ENCODE measurements at regions not wholly inside any gene's neighbourhood (a gene's known extent, or its start where the extent isn't known, plus 50 kb on each side); places are given as distances from the start of the nearest gene placed in this dataset.

DNA sequence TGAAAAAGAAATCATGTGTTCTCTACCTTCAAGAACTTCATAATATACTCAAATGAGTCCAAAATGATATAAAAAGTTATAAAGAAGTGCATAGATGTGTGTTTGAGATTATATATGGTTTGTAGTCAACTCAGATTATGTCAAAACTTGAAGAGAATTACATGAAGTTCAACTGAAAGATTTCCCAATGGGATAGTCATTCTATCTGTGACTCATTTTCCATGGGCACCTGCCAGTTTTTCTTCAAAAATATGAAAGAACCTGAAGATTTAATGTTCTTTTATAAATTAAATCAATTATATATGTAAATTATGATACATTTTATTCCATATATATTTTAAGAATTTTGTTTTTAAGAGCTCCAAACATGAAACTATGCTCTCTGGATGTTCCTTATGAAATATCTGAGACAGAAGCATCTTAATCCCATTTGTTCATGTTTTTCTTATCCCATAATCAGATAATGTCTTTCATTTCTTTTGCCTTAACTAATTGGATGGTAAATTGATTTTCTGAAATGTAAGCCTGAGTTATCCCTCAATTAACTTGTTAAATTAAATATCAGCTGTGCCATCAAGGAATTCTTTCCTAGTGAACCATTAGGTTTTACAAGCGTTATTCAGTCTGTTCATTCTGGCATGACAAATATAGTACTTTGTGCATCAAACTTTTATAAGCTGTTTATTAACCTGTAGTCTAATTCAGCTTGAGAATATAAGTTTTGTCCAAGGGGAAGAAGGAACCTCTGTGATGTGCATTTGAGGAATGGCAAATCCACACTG is 387.1 kb downstream of the IPMK start:
- DNase-seq (ENCODE audit: low read depth in 2 of 2), result no peak

DNA sequence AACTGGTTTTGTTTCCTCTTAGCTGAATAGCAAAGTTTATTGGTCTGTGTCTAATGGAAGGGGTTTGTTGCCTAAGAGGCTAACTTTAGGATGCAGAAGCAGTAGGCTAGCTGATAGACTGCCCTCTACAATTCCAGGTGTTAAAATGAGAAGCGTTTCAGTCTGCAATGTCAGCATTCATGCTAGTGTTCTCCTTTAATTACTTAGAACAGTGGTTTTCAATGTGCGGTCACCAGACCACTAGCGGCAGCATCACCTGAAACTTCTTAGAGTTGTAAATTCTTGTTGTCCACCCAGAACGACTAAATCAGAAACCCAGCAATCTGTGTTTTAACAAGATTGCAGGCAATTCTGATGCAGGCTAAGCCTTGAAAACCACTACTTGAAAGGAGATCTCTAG is 392.9 kb downstream of the IPMK start:
- no peak for DNase-seq (ENCODE audit: low read depth in 2 of 2)

DNA sequence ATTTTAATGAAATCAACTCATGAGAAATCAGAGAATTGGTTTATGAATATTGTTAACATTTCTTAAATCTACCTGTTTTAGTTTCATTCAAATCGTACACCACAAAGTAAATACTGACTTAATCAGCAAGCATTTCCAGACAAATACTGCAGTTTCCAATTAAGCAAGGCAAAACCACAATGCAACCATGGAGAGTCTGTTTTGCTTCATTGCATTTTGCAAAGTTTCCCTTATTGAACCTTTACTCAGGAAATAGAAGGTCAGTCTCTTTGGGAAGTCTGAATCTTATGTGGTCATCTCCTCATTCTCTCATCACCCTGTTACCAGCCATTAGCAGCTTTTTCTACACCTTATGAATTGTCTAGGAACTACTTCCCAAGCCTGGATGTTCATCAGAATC is 400.5 kb downstream of the IPMK start:
- no peak for DNase-seq (ENCODE audit: low read depth in 2 of 2)

DNA sequence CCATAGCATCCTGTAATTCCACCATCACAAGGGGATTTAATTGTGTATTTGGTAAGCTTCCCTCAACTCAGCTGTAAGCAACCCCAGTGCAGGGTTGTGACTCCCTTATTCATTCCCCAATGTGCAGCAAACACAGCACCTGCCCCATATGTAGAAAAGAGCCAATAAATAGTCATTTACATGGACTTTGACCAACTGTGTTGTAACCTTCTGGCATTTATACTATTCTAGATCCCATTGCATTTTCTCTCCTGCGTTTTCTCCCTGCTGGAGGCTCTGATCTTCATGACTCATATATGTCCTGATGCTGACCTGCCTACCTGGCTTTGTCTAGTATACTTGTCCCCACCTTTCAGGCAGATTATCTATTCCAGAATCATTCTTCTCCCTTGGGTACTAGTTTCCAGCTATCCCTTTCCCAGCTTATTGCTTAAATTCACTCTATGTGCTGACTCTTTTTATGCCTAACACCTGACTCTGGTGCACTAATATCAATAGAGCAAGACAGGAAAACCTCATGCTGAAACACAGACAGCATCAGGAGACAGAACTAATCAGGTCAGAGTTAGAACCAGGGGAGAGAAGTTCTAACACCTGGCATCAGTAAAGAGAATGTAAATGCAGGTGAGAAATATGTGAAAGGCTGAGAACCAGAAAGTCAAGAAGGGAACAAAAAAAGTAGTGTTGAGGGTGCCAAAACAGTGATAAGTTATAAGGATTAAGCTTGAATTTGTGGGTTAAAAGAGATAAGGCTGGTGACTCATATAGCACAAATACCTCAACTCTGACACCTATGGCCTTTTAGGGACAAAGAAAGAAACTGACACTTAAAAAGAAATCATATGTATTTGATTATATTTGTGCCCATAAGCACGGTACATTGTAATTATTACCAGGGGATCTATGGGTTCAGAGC is 402.7 kb downstream of the IPMK start:
- DNase-seq (ENCODE audit: low read depth in 2 of 2), result no peak

DNA sequence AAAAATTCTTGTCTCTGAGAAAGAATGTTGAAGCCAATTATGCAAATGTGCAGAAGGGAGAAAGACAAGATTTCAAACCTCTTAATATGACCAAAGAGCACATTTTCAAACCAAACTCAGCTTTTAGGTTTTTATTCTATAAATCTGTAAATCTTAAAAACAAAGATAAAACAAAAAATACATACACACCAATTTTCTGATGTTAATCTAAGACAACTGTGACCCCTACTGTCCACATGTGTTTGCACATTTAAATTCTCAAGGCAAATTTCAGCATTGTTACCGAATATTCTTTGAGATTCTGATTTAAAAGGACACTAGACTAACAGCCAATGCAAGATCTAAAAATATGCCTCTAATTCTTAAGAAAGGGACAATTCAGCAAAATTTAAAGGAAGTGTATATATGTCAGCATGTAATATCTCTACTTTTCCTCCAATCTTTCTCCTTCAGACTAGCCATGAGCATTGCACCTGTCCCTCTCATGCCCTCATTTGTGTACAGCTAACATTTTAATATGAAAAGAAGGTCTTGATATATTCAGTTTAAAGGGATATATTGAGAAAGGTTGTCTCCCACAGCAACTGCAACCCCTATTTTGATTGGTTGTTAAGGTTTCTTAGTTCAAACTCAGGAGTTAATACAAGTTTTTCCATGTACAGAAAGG is 417.9 kb downstream of the IPMK start:
- no peak for DNase-seq (ENCODE audit: low read depth in 2 of 2)

DNA sequence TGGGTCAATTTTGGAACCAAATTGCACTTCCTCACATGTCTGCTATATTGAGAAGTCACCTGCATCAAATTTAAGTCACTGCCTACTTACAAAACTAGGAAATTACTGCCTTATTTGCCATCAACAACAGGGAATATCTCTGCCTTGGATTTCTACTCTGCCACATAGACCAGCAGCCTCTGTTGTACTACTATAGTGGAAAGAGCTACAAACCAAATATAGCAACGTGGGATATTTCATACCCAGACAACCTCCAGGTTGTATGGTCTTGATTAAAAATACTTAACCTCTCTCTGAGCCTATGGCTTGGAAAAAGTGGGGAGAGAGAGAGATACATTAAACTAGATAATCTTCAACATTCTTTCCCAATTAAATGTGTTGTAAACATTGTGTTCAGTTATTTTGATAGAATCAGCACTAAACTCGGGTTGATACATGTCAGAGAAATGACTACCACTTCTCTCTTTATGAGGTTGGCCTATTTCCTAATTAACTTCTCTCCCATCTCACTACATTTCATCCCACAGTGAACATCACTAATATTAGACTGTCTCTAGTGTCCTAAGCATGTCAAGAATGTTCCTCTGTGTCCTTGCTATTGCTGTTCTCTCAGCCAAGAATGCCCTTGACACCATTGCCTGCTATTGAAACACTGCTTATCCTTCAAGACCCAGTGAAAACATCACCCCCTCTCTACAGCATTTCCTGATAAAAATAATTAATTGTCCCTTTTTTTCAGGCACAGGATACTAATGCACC is 421.2 kb downstream of the IPMK start:
- no peak for DNase-seq (ENCODE audit: low read depth in 2 of 2)

DNA sequence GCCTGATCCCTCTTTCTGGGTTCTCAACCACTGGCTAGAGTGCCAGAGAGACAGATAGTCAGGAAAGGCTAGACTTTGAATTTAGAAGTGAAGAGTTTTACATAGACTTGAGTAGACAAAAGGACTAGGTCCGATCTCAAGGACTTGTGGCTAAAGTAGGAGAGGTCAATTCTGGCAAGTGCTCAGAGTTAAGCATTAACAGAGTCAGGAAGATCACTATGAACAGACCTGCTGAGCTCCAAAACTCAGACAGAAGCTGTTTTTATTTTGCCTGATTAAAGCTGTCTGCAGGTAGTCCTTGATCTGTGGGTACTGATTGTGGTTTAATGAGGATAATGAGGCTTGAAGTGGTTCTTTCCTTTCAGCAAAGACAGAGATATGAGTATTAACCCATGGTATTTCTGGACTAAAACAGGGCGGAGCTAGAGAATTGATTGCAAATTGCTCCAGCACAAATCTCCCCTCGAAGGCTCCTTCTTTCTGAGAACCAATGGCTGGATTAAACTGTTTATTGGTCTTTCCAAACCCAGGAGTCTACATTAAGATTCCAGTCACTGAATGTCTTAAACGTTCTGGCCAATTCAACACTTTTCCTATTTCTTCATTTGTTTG is 423.2 kb downstream of the IPMK start:
- DNase-seq (ENCODE audit: low read depth in 2 of 2), result no peak

DNA sequence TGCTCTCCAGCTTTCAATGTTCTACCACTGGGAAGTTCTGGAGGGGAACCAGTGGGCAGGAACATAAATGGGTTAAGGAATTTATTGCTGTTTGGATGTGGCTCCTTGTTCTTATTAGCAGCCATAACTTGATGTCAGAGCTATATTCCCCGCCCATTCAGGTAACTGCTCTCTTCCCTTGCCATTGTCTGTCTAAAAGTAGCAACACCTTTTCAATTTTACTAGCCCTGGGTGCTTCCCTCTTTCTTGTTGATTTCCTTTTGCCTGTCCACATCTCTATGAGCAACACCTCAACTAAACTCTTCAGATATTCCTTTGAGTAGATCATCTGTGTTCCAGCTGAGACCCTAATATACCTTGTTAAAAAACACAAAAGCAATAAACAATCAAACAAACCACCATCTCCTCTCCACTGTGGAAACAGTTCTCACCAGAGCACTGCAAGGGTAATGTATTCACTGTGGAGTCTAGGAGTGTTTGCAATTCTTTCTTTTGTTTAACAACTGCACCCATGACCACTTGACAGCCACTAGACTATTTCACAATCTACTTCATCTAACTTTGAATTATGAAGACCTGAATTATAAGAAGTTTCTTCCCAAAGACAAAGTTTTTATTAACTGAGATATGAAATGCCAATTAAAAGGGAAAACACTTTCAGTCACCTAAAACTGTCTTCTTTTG is 436.7 kb downstream of the IPMK start:
- DNase-seq (ENCODE audit: low read depth in 2 of 2), result no peak

DNA sequence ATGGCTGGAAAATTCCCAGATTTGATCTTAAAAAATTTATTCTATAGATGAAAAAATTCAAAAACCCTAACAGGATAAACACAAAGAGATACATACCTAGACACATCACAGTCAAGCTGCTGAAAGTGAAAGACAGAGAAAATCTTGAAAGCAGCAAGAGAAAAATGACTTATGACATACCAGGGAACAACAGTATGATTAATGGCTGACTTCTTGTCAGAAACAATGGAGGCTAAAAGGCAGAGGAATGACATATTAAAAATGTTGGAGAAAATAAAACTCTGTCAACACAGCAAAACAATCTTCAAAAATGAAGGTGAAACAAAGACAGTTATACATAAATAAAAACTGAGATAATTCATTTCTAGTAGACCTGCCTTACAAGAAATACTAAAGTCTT is 442.7 kb downstream of the IPMK start:
- DNase-seq (ENCODE audit: low read depth in 2 of 2), result no peak

DNA sequence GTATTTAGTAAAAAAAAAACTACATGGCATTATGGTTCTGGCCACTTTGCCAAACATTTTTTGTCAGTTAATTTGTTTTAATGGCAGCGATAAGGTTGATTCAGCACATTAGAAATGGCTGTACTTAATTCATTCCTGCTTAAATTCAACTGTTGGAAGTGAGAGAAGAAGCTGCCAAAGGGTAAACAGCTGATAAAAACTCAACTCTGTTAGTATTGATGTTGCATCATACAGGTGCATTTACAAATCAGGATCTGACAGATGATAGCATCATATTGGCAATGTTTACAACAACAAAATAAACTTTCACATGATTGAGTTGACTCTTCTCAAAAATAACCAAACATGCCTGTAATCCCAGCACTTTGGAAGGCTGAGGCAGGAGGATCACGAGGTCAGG is 444.3 kb downstream of the IPMK start:
- no peak for DNase-seq (ENCODE audit: low read depth in 2 of 2)

DNA sequence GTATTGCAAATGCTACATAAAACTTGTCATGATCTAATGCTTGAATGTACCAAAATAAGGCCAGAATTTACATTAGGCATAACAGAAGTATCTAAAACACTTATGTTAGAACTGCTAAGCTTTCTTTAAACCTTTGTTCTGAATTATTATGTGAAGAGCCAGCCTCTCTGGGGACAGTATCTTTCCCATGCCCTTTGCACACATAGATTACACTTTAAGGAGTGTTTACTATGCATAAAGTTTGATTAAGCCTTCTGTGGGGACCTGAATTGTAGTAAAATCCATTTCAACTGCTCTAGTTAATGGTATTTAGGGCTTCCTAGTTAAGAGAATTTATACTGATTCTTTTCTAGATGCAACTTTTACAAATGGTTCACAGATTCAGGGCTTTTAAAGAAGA is 444.7 kb downstream of the IPMK start:
- no peak for DNase-seq (ENCODE audit: low read depth in 2 of 2)

DNA sequence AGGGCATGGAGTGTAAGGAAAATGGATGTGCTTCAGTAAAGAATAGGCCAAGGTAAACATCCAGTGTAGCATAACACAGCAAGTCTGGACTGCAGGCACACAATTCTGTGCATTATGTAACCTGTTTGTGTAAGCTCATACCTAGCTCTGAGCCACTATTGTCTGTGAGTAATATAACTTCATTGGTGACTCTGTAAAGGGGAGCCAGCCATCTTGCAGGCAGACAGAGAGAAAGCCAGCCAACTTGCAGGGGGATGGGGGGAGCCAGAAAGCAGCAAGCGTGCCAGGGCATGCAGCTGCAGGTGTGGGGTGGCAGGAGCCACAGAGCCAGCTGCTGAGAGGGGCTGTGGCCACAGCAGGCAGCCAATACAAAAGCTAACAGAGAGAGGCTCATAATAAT is 449.2 kb downstream of the IPMK start:
- DNase-seq (ENCODE audit: low read depth in 2 of 2), result no peak

DNA sequence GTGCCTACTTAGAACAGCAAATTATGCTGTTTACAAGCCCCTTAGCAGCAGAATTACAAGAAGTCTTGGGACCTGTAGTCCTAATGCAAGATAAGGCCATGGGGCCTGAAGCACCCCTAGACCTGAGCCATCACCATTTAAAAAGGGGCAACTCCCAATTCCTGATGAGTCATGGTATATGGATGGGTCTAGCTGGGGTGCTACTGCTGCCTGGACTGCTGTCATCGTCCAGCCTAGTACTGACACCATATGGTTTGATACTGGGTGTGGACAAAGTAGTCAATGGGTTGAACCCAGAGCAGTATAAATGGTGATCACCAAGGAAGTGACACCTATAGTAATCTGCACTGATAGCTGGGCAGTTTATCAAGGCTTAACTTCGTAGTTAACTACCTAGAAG is 450.0 kb downstream of the IPMK start:
- no peak for DNase-seq (ENCODE audit: low read depth in 2 of 2)

DNA sequence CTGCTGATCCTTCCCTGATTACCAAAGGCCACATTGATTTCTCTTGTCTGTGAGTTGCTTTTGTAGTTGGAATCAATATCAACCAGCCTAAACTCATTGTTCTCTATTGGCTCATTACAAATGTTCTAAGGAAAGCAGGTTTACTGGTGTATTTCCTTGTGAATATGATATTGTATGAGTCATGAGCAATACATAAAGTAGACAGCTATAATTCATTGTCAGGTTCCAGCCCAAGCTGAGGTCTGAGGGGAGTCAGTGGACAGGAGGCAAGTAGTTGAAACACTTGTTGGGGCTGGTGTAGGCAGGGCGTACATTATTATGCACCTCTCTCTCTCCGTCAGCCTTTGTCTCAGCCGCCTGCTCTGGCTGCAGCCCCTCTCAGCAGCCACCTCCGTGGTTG is 451.7 kb downstream of the IPMK start:
- DNase-seq (ENCODE audit: low read depth in 2 of 2), result no peak

DNA sequence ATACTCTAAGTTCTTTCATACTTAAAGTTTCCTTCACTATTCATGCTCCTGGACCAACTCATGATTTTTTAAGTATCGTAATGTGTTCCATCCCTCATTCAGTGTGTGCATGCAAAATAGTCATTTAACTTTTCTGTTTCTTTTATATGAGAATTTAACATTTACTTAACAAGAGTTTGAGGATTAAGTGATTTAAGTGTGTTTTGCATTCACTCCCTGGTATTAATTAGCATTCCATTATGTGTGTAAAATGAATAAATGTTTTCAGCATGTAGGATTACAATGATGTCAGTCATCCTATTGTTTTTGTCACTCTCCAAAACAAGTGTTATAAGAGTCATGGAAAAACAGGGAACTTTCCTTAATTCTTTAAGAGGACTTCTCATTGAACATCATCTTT is 457.7 kb downstream of the IPMK start:
- no peak for DNase-seq (ENCODE audit: low read depth in 2 of 2)

DNA sequence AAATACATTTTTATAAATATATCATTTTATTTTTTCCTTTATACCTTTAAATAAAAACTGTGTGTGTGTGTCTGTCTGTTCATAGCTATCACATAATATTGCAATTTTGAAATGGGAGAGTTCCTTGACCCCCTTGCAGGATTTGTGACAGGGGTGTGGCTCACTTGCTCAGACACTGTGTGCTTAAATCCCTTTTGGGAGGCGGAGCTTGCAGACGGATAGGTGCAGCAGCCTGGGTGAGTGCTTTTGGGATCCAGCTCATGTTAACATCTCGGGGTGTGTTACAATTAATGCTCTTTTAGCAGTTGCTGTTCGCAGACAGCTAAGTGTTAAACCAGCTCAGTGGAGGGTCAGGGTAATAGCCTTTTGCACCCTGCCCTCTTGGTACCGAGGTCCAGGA is 459.8 kb downstream of the IPMK start:
- DNase-seq (ENCODE audit: low read depth in 2 of 2), result no peak

DNA sequence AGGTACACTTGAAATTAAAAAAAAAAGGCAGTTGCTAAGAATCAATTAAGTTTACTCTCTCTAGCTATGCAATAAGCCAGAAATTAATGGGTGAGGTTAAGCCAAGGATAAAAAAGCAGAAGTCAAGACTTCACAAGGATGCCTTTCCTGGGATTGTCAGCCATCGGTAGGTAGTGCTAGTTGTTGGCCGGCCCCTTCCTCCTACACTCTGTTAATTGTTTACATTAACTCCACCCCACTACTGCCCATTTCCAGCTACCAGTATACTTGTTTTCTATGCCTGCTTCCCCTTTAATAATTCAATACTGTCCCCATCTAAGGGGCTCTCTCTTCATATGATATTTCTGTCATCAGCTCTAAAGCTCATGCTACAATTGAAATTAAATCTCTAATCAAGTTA is 461.0 kb downstream of the IPMK start:
- DNase-seq (ENCODE audit: low read depth in 2 of 2), result no peak

DNA sequence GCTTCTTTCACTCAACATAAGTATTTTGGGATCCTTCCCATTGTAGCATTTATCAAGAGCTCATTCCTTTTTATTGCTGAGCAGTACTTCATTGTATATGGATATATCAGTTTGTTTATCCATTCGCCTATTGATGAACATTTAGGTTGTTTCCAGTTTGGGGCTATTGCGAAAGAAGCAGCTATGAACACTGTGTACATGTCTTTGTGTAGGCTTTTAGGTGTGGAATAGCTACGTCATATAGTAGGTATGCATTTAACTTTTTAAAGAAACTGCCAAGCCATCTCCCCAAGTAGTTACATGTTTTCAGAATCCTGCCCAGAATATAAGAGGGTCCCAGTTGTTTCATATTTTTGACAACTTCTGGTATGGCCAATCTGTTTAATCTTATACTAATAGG is 468.1 kb downstream of the IPMK start:
- no peak for DNase-seq (ENCODE audit: low read depth in 2 of 2)

DNA sequence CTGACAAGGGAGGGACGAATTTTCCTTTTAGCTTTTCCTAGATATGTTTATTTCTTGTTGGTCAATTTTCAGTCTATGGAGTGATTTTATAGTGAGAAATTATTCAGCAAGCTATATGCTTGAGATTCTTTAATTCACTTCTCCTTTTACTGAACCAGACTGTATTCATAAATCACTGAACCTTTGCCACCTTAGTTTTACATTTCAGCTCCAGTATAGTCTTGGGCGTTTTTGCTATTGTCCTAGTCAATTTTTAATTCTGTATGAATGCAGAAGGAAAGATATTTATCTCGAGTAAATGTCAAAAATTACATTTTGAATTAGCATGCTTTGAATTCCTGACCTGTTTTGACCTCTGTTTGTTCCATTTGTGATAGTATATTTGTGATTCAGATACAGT is 468.9 kb downstream of the IPMK start:
- DNase-seq (ENCODE audit: low read depth in 2 of 2), result no peak

DNA sequence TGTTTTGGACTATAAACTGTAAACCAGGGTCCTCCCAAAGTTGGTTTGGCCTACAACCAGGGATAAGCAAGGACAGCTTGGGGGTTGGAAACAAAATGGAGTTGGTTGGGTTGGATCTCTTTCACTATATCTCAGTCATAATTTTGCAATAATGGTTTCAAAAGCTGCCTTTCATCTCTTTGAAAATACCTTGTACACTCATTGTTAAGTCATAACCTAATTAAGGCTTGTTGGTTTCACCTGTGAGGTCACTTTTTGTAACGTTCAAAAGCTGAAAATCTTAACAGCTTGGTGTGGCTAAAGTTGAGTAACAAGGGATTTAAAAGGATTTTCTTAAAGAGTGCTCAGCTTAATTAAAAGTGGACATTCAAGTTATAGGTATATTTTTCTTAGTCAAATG is 476.1 kb downstream of the IPMK start:
- DNase-seq (ENCODE audit: low read depth in 2 of 2), result no peak

DNA sequence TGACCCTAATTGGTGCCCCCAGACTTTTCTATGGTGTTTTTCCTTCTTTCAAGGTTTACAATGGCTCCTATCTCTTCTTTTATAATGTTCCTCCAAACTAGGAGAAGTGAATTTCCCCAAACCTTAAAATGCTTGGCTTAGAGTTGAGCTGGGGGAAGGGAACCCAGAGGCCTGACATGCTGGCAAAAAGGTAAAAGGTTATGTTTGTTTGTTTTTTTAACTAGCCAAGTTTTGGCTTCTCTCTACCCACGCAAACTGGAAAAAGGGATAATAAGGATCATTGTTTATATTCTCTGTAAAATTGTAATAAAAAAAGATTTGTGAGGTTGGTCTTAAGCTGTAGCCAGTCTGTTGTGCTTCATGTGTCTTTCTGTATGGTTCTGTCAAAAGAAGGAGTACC is 477.0 kb downstream of the IPMK start:
- DNase-seq (ENCODE audit: low read depth in 2 of 2), result no peak

Data from stimulated activated CD8-positive, alpha-beta memory T cell treated with anti-CD3 and anti-CD28 coated beads, Interleukin-15, amount 100 ng/mL, for 48 hours (primary cell).